GM23338 (cell line): ENCODE measurements at regions not wholly inside any gene's neighbourhood (a gene's known extent, or its start where the extent isn't known, plus 50 kb on each side); places are given as distances from the start of the nearest gene placed in this dataset.

Experiments used
- POLR2AphosphoS5 ChIP-seq: IDR thresholded peaks from 2 replicates; pipeline ENCODE4 v1.6.1; 2016; ENCODE audit warnings: antibody characterized with exemption, low read depth
- TF ChIP-seq, protein P1 (sequence below): IDR thresholded peaks from 2 replicates; pipeline ENCODE4 v1.6.1; 2016; ENCODE audit warnings: antibody characterized with exemption
- TF ChIP-seq, protein P2 (sequence below), 2 experiments: fragments of 200-600 bp in 1 of 2; sonication (generic) in 1 of 2; conservative IDR thresholded peaks; 2 replicates each; pipeline versions ENCODE4 v1.5.1 to v1.6.1; 2016 to 2017; ENCODE audit warnings: antibody characterized with exemption in 2 of 2, low read depth in 2 of 2, mild to moderate bottlenecking in 2 of 2, moderate library complexity in 1 of 2

- TF ChIP-seq, protein P1, sequence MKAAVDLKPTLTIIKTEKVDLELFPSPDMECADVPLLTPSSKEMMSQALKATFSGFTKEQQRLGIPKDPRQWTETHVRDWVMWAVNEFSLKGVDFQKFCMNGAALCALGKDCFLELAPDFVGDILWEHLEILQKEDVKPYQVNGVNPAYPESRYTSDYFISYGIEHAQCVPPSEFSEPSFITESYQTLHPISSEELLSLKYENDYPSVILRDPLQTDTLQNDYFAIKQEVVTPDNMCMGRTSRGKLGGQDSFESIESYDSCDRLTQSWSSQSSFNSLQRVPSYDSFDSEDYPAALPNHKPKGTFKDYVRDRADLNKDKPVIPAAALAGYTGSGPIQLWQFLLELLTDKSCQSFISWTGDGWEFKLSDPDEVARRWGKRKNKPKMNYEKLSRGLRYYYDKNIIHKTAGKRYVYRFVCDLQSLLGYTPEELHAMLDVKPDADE = no peak
- TF ChIP-seq POLR2AphosphoS5 = no peak
- TF ChIP-seq, protein P2, sequence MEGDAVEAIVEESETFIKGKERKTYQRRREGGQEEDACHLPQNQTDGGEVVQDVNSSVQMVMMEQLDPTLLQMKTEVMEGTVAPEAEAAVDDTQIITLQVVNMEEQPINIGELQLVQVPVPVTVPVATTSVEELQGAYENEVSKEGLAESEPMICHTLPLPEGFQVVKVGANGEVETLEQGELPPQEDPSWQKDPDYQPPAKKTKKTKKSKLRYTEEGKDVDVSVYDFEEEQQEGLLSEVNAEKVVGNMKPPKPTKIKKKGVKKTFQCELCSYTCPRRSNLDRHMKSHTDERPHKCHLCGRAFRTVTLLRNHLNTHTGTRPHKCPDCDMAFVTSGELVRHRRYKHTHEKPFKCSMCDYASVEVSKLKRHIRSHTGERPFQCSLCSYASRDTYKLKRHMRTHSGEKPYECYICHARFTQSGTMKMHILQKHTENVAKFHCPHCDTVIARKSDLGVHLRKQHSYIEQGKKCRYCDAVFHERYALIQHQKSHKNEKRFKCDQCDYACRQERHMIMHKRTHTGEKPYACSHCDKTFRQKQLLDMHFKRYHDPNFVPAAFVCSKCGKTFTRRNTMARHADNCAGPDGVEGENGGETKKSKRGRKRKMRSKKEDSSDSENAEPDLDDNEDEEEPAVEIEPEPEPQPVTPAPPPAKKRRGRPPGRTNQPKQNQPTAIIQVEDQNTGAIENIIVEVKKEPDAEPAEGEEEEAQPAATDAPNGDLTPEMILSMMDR (conservative IDR thresholded peaks at IDR 0.05; ENCODE audit: low read depth in 2 of 2) = no peak
Observed at GRCh38 chr2:8527031-8527430, 154.8 kb upstream of the ID2 start.
